Uterus (tissue), 2 donors: ENCODE measurements at regions not wholly inside any gene's neighbourhood (a gene's known extent, or its start where the extent isn't known, plus 50 kb on each side); places are given as distances from the start of the nearest gene placed in this dataset.
"Not testable (repeated sequence)": the region's sequence is repeated elsewhere in the genome, so short reads cannot be mapped to it uniquely, and the experiment has no call there.

Source experiments
- POLR2A ChIP-seq, 2 donors: fragments of 450-650 bp; IDR thresholded peaks; one replicate each; pipeline ENCODE4 v1.6.1; 2016; ENCODE audit warnings: antibody characterized with exemption in 2 of 2, mild to moderate bottlenecking in 1 of 2, moderate library complexity in 1 of 2
- TF ChIP-seq, protein P1 (sequence below), 4 experiments: fragments of 200-600 bp in 2 of 4; fragments of 450-650 bp in 2 of 4; sonication (generic) in 2 of 4; IDR thresholded peaks; one replicate each; pipeline ENCODE4 v1.5.1; 2016 to 2019; ENCODE audit warnings: antibody characterized with exemption in 4 of 4, mild to moderate bottlenecking in 2 of 4, moderate library complexity in 1 of 4

DNA sequence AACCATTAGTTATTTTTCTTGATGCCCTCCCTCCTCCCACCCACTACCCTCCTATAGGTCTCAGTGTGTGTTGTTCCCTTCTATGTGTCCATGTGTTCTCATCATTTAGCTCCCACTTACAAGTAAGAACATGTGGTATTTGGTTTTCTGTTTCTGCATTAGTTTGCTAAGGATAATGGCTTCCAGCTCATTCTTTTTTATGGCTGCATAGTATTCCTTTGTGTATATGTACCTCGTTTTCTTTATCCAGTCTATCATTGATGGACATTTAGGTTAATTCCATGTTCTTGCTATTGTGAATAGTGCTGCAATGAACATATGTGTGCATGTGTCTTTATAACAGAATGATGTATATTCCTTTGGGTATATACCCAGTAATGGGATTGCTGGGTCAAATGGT is 135.1 kb upstream of the PJA2 start:
- TF ChIP-seq, protein P1, sequence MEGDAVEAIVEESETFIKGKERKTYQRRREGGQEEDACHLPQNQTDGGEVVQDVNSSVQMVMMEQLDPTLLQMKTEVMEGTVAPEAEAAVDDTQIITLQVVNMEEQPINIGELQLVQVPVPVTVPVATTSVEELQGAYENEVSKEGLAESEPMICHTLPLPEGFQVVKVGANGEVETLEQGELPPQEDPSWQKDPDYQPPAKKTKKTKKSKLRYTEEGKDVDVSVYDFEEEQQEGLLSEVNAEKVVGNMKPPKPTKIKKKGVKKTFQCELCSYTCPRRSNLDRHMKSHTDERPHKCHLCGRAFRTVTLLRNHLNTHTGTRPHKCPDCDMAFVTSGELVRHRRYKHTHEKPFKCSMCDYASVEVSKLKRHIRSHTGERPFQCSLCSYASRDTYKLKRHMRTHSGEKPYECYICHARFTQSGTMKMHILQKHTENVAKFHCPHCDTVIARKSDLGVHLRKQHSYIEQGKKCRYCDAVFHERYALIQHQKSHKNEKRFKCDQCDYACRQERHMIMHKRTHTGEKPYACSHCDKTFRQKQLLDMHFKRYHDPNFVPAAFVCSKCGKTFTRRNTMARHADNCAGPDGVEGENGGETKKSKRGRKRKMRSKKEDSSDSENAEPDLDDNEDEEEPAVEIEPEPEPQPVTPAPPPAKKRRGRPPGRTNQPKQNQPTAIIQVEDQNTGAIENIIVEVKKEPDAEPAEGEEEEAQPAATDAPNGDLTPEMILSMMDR (IDR thresholded peaks at IDR 0.05): not testable (repeated sequence)
- TF ChIP-seq POLR2A (IDR thresholded peaks at IDR 0.05): not testable (repeated sequence)
